DMS114 treated with DMSO at 0.1 percent for 48 hours (cell line): ENCODE measurements at regions not wholly inside any gene's neighbourhood (a gene's known extent, or its start where the extent isn't known, plus 50 kb on each side); places are given as distances from the start of the nearest gene placed in this dataset.

Source experiments
- DNase-seq: peaks from one replicate; lab custom pipeline; 2025; ENCODE audit not compliant: unreplicated experiment; lab: John Stamatoyannopoulos, UW

GRCh38 chr2:5287558-5288334 lies 404.4 kb upstream of the SOX11 start:
- no peak for DNase-seq

GRCh38 chr2:5290900-5291546 lies 401.2 kb upstream of the SOX11 start:
- no peak for DNase-seq

GRCh38 chr2:5304640-5305039 lies 387.5 kb upstream of the SOX11 start:
- DNase-seq: no peak

- DNase-seq: no peak
These were observed 377.1 kb upstream of the SOX11 start for GRCh38 chr2:5315041-5315440.

- no peak for DNase-seq
These were observed 376.7 kb upstream of the SOX11 start for GRCh38 chr2:5315512-5315911.

GRCh38 chr2:5316001-5316490 lies 376.1 kb upstream of the SOX11 start:
- DNase-seq: no peak

GRCh38 chr2:5319493-5319892 lies 372.7 kb upstream of the SOX11 start:
- no peak for DNase-seq

GRCh38 chr2:5322396-5322795 lies 369.8 kb upstream of the SOX11 start:
- no peak for DNase-seq

- no peak for DNase-seq
These were observed 366.7 kb upstream of the SOX11 start for GRCh38 chr2:5325523-5325922.

- DNase-seq: no peak
These were observed 363.4 kb upstream of the SOX11 start for GRCh38 chr2:5328826-5329225.

- DNase-seq: no peak
These were observed 362.4 kb upstream of the SOX11 start for GRCh38 chr2:5329763-5330162.

- DNase-seq: no peak
These were observed 361.2 kb upstream of the SOX11 start for GRCh38 chr2:5330961-5331360.

- no peak for DNase-seq
These were observed 359.3 kb upstream of the SOX11 start for GRCh38 chr2:5332925-5333324.

GRCh38 chr2:5339473-5339872 lies 352.7 kb upstream of the SOX11 start:
- DNase-seq: no peak

GRCh38 chr2:5343785-5344335 lies 348.3 kb upstream of the SOX11 start:
- no peak for DNase-seq

- no peak for DNase-seq
These were observed 339.9 kb upstream of the SOX11 start for GRCh38 chr2:5352286-5352685.

- DNase-seq: no peak
These were observed 338.6 kb upstream of the SOX11 start for GRCh38 chr2:5353565-5353964.

GRCh38 chr2:5359397-5359796 lies 332.8 kb upstream of the SOX11 start:
- DNase-seq: no peak

GRCh38 chr2:5360081-5360480 lies 332.1 kb upstream of the SOX11 start:
- no peak for DNase-seq

GRCh38 chr2:5364361-5364760 lies 327.8 kb upstream of the SOX11 start:
- no peak for DNase-seq

GRCh38 chr2:5365871-5366461 lies 326.2 kb upstream of the SOX11 start:
- peak; percentile 30 for DNase-seq

GRCh38 chr2:5367321-5367720 lies 324.9 kb upstream of the SOX11 start:
- no peak for DNase-seq
